ENCODE measurements at regions not wholly inside any gene's neighbourhood (a gene's known extent, or its start where the extent isn't known, plus 50 kb on each side); places are given as distances from the start of the nearest gene placed in this dataset.
"Not testable (repeated sequence)": the region's sequence is repeated elsewhere in the genome, so short reads cannot be mapped to it uniquely, and the experiment has no call there.

DNA sequence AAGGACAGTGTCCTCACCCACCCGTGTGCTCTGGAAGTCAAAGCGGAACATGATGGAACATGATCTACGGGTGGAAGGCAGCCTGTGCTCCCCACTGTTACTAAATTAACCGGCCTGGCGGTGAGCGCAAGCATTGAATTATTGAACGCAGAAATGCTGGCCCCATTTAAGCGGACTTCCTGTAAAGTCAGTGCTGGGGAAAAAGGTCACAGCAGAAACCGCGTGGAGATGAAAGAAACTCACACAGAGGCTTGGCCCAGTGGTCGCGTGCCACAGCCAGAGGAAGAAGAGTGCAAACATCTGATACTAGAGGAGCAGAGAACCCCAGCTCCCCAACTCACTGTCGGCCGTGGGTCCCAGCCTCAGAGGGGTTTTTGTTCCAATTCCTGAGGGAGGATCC, 321.2 kb downstream of the ADGRD1 start:
- no peak for DNase-seq

DNA sequence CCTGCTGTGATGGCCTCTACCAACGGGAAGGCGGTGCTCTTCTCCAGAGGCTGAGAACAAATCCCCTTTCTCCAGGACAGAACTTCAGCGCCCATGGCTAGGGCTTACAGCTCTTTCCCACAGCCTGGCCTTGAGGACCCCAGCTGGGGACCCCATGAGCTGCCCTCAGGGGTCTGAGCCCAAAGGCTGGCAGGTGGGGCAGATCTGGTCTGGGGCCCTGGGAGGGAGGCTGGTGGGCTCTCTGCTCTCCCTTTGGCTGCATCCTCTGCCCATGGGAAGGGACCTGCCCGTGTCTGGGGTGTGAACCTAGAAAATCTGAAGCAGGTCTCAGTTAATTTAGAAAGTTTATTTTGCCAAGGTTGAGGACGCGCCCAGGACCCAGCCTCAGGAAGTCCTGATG, 322.1 kb downstream of the ADGRD1 start:
- no peak for DNase-seq

DNA sequence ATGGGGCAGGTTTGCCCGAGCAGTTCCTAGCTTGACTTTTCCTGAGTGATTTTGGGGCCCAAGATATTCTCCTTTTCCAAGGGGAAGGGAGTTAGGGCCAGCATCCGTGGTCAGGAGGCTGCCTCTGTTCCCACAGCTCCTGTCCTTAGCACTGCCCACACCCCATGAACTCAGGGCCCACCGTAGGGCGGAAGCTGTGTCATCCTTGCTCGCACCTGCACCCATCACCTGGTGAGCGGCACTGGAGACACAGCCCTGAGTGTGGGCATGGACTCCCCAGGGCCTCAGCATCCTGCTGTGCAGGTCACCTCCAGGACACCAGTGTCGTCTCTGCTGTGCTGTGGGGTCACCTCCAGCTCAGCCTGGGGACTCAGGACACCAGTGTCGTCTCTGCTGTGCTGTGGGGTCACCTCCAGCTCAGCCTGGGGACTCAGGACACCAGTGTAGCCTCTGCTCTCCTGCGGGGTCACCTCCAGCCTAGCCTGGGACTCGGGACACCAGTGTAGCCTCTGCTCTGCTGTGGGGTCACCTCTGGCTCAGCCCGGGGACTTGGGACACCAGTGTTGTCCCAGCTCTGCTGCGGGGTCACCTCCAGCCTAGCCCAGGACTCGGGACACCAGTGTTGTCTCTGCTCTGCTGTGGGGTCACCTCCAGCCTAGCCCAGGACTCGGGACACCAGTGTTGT, 322.9 kb downstream of the ADGRD1 start:
- DNase-seq, result no peak

GRCh38 chr12:131277186-131278091, 323.7 kb downstream of the ADGRD1 start:
- peak in 3 of 14 donors; percentile 2 to 28 (median 9) for DNase-seq

DNA sequence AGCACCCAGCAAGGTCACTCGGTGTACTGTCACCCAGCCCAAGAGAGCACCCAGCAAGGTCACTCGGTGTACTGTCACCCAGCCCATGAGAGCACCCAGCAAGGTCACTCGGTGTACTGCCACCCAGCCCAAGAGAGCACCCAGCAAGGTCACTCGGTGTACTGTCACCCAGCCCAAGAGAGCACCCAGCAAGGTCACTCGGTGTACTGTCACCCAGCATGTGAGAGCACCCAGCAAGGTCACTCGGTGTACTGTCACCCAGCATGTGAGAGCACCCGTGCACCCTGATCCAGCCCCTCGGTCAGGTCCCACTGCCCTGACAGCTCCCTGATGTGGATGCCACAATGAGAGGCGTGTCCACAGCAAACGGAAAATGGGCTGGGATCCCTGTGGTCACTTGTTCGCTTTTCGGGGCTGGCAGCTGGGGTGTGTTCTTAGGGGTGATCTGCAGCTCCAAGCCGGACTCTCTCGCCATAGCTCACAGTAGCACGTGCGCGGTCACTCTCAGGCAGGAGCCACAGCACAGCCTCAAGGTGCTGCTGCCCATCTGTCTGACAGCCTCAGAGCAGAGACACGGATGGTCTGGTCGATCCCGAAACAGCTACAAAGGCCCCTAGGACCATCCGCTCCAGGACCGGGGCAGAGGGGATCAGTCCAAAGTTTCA, 324.9 kb downstream of the ADGRD1 start:
- not testable (repeated sequence) for DNase-seq

- DNase-seq, result no peak
These were observed 325.7 kb downstream of the ADGRD1 start for GRCh38 chr12:131279281-131279921.

GRCh38 chr12:131280426-131280825, 326.7 kb downstream of the ADGRD1 start:
- DNase-seq, result no peak

DNA sequence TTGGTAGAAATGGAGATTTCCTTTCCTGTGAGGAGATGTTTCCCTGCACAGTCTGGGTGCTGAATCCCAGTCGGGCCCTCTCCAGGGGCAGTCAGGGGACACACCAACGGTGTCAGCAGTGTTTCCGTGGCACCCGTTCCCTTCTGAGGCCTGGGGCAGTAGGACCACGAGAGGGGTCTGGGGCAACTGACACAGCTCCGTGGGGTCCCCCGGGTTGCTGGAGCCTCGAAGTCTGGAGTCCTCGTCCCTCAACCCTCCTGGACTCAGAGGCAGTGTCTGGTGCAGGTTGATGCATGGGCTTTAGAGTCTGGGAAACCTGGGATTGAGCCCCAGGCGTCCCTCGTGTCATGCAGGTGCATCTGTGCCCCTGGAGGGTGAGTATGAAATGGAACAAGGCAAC, 327.3 kb downstream of the ADGRD1 start:
- DNase-seq, result no peak

DNA sequence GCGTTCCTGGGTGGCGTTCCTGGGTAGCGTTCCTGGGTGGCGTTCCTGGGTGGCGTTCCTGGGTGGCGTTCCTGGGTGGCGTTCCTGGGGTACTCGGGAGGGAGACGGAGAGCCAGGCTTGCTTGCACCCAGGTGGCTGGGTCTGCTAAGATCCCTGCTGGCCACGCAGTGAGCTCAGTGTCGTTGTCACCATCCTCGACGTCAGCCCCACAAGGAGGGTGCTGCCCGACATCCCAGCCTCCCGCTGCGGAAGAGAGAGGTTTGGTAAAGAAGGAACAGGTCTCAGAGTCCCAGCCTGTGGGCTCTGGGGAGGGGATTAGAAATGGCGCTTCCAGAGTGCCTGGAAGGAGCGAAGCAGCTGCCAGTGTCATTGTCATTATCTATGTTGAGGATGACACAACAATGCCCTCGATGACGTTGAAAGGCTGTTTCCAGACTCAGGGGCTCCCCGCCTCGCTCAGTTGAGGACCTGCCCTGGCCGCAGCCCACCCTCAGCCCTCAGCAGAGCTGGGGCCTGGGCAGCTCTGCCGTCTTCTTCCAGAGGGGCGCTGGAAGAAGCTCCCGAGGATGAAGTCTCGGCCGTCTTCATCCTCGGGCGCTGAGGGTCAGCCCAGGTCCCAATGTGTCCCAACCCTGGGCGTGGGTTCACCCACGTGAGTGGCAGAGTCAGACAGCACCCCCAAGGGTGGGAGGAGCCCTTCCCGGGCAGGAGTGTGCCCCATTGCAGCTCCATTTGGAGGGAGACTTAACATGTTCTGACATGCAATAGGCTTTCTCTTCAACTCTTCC, 328.8 kb downstream of the ADGRD1 start:
- DNase-seq, result no peak

DNA sequence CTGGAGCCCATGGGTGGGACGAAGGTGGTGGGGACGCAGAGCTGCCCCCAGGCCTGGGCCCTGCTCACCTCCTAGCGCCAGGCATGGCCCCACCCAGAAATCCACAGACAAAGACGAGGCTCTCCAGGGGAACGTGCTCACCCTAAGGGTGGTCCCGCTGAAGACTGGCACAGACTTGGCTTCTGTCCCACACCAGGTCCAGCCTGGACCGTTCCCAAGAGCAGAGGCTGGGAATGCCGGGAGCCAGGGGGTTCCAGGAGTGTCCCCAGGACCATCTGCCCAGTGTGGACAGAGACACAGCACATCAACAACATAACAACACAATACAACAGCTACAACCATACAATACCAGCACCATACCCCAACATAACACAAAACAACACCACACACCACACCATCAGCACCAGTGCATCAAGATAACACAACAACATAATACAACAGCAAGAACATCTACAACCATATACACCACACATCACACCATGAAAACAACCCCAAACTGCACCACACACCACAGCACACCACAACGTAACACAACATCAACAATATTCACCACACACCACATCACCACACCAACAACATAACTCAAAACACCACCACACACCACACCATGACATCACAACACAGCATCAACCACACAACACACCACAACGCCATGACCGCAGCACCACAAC, 329.6 kb downstream of the ADGRD1 start:
- no peak for DNase-seq

DNA sequence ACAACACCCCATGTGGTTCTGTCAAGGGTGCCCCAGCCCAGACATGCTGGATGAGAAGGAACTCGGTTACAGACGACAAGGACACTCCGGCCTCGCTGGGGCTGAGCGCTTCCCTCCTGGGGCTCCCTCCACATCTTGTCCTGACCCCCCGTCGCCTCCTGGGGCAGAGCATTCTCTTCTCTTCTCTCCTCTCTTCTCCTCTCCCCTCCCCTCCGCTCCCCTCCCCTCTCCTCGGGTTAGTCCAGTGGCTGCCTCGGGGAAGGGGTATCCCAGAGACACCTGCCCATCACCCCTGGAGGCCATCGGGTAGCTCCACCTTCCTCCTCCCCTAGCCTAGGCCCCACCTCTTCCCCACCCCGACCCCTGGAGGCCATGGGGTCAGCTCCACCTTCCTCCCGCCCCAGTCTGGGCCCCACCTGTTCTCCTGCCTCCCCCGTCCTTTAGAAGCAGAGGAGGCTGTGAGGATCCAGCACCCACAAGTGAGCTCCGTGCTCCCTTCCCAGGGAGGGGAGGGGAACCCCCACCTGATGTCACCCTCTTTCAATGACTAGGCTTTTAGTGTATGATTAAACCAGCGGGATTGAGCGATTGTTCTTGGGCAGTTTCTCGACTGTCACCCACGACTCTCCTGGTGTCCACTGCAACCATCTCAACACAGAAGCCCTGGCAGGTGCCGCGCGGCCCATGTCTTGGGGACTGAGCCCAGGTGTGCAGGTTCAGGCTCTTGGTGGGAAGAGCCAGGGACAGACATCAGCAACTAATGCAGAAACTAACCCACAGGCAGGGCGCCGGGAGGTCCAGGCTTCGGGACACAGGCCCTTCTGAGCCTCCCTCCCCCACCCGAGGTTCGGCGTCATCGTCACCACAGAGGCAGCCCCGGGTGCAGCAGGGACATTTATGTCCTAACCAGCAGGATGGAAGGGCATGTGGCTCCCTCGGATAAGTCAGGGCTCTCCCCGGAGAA, 330.4 kb downstream of the ADGRD1 start:
- not testable (repeated sequence) for DNase-seq

DNA sequence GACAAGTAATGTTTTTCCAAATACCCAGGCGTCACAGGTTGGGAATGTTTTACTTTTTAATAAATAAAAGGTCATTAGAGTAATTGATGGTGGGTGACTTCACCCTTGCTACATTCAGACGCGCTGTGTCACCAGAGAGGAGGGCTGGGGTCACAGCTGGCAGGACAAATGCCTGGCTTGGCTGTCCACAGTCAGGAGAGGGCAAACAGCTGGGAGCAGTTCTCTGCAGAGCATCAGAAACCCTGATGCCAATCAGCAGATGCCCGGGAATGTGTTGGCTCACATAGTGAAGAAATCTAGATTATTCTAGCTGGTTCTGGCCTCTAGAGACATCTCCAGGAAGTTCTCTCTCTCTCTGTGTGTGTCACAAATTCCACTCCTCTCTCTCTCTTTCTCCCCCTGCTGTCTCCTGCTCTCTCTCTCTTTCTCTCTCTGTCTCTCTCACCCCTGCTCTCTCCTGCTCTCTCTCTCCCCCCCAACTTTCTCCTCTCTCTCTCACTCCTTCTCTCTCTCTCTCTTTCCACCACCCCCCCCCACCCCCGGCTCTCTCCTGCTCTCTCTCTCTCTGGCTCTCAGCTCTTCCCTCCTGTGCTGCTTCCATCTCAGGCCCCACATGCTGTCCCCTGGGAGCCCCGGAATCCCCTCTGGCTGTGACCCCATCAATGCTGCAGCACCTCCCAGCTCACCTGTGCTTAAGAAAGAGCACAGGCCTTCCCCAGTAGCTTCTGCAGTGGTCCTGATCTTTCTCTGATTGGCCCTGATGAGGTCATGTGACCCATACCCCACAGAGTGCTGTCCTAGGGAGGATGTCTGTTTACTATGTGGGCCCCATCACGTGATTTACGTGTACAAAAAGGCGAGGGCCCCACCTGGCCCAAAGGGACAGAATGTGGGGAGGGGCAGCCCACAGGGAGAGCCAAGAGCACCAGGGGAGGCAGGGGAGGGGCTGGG, 331.5 kb downstream of the ADGRD1 start:
- not testable (repeated sequence) for DNase-seq

DNA sequence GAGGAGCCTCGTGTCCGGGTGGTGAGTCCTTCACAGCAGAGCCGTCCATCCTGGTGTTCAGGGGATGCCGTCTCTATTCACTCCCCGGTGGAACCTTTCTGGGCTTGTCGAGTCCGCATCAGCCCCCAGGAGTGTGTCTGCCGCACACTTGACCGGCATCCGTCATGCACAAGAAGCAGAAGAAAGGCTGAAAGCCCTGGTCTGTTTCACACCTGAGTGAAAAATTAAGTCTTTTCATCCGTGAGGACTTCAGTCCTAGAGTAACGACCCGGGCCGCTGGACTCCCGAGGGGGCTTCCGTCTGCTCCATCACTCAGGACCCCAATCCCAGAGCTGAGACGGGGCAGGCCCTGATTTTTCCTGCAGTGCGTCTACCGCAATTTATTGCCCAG, 332.2 kb downstream of the ADGRD1 start:
- DNase-seq, result not testable (repeated sequence)

GRCh38 chr12:131286301-131286700, 332.6 kb downstream of the ADGRD1 start:
- not testable (repeated sequence) for DNase-seq

DNA sequence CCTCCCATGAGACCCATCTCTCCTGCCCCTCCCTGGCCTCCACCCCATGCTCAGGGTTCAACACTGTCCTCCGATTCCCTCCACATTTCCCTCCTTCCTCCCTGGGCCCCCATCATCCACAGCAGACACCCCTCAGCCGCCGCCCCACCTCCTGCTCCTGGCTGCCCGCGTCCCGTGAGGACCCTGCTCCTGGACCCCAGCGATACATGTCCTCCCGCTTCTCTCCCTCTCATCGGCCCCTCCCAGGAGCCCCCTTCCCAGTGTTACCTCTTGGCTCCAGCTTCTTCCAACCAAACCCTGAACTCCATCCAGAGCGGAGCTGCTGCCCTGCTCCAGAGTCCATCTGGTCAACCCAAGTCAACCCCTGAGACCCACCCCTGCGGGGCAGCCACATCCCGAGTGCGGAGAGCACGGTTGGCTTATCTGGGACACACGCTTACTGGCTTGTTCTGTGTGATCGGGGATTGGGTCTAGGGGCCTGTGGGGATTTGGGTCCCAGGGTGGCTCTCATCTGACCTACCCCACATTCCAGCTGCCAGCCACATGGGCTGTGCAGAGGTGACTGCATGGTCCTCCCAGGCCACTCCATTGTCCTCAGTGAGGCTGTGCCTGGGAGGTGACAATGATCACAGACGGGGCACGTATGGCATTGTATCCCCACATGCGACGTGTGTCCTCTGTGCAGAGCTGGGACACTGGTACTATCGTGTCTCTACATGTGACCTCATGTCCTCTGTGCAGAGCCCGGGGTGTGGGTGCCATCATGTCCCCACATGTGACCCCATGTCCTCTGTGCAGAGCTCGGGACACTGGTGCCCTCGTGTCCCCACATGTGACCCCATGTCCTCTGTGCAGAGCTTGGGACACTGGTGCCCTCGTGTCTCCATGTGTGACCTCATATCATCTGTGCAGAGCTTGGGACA, 333.6 kb downstream of the ADGRD1 start:
- no peak for DNase-seq

DNA sequence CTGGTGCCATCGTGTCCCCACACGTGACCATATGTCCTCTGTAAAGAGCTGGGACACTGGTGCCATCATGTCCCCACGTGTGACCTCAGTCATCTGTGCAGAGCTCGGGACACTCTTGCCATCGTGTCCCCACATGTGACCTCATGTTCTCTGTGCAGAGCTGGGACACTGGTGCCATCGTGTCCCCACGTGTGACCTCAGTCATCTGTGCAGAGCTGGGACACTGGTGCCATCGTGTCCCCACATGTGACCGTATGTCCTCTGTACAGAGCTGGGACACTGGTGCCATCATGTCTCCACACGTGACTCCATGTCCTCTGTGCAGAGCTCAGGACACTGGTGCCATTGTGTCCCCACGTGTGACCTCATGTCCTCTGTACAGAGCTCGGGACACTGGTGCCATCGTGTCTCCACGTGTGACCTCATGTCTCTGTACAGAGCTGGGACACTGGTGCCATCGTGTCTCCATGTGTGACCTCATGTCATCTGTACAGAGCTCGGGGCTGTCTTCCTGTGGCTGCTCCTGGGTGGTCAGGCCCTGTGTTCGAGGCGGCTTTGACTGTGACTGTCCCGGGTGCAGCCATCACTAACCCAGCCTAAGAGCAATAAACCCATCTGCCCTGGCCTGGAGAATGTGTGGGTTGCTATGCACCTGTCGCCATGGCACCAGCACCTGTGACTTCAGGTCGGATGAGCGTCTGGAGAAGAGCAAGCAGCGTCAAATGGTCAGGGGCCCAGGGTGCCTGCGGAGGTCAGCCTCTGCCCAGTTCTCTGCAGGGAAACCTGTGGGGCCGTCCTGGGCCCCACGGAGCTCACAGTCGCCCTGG, 334.4 kb downstream of the ADGRD1 start:
- DNase-seq, result no peak

Data from C1 segment of cervical spinal cord (tissue), 14 donors.